PC-9 (cell line): ENCODE measurements at regions not wholly inside any gene's neighbourhood (a gene's known extent, or its start where the extent isn't known, plus 50 kb on each side); places are given as distances from the start of the nearest gene placed in this dataset.

Experiments
- BruUV-seq: library from RNA; stranded (reverse); fragments of 400-500 nt; replicated peaks from 2 replicates; lab custom pipeline; 2021; lab: Mats Ljungman, UMichigan
- CTCF ChIA-PET: fragments of 300-600 bp; sonication (Branson Sonifier 250); formaldehyde crosslinking; loops from one replicate; lab custom pipeline; 2022; ENCODE audit warnings: antibody characterized with exemption; lab: Charles Lee
- POLR2A ChIA-PET: fragments of 300-600 bp; sonication (Branson Sonifier 250); formaldehyde crosslinking; loops from one replicate; lab custom pipeline; 2022; ENCODE audit warnings: antibody characterized with exemption; ENCODE audit not compliant: unreplicated experiment; lab: Charles Lee
- DNase-seq, 2 experiments: peaks; one replicate each; pipeline versions ENCODE4 v3.0.0 to v3.0.0-alpha.2; 2015 to 2022; ENCODE audit warnings: mixed read lengths in 1 of 2
- H2AFZ ChIP-seq: fragments of 200-600 bp; sonication (generic); 2 replicates; pipeline ENCODE4 v1.8.1; 2017; ENCODE audit warnings: antibody characterized with exemption
- H3F3A ChIP-seq: fragments of 200-600 bp; sonication (generic); 2 replicates; pipeline ENCODE4 v1.8.1; 2017; ENCODE audit warnings: antibody characterized with exemption, mild to moderate bottlenecking, low read depth; ENCODE audit not compliant: insufficient read depth
- H3K27ac ChIP-seq: fragments of 200-600 bp; sonication (generic); 2 replicates; pipeline ENCODE4 v1.6.1; 2016; ENCODE audit warnings: mixed run types
- H3K27me3 ChIP-seq: fragments of 200-600 bp; sonication (generic); 2 replicates; pipeline ENCODE4 v1.6.1; 2016; ENCODE audit warnings: low read depth, mixed run types; ENCODE audit not compliant: insufficient read depth
- H3K36me3 ChIP-seq: fragments of 200-600 bp; sonication (generic); 2 replicates; pipeline ENCODE4 v1.6.1; 2016; ENCODE audit warnings: low read depth, mixed run types
- H3K4me1 ChIP-seq: fragments of 200-600 bp; sonication (generic); replicated peaks from 2 replicates; pipeline ENCODE4 v1.6.1; 2016; ENCODE audit warnings: mixed run types; ENCODE audit not compliant: insufficient read depth
- H3K4me2 ChIP-seq: fragments of 200-600 bp; sonication (generic); 2 replicates; pipeline ENCODE4 v1.6.1; 2017; ENCODE audit warnings: mixed run types
- H3K4me3 ChIP-seq: fragments of 200-600 bp; sonication (generic); 2 replicates; pipeline ENCODE4 v1.6.1; 2016; ENCODE audit warnings: mixed run types
- H3K79me2 ChIP-seq: fragments of 200-600 bp; sonication (generic); 2 replicates; pipeline ENCODE4 v1.6.1; 2017; ENCODE audit warnings: low read depth, mixed run types
- H3K9me2 ChIP-seq: fragments of 200-600 bp; sonication (generic); 2 replicates; pipeline ENCODE4 v1.8.1; 2017; ENCODE audit warnings: mild to moderate bottlenecking; ENCODE audit not compliant: insufficient read depth
- H3K9me3 ChIP-seq: fragments of 200-600 bp; sonication (generic); 2 replicates; pipeline ENCODE4 v1.8.1; 2016; ENCODE audit warnings: low read depth; ENCODE audit not compliant: insufficient read depth
- H4K20me1 ChIP-seq: fragments of 200-600 bp; sonication (generic); 2 replicates; pipeline ENCODE4 v1.8.1; 2017; ENCODE audit not compliant: insufficient read depth
- CTCF ChIP-seq: fragments of 200-600 bp; sonication (generic); conservative IDR thresholded peaks from 2 replicates; pipeline ENCODE4 v1.6.1; 2017; ENCODE audit warnings: mixed run types, antibody characterized with exemption, mild to moderate bottlenecking, moderate library complexity
- EZH2 ChIP-seq: fragments of 200-600 bp; sonication (generic); IDR thresholded peaks from 2 replicates; pipeline ENCODE4 v1.8.0; 2017; ENCODE audit warnings: antibody characterized with exemption, low read depth
- intact Hi-C: fragments of 100-400 bp; cut with micrococcal nuclease; formaldehyde crosslinking; loops from one replicate; pipeline ENCODE4 v1.10.0; 2022; ENCODE audit not compliant: unreplicated experiment

GRCh38 chr11:87897921-87898320 is 277.3 kb downstream of the RAB38 start:
- Histone ChIP-seq H4K20me1 (no peaks in the 10 kb centered on the region), H3K27me3 (peaks cover 14% of the 10 kb centered on the region), H3K27ac (no peak overlapping the region), H3K4me3 (no peak overlapping the region), H3F3A (no peaks in the 10 kb centered on the region), H2AFZ (no peak overlapping the region), H3K79me2 (no peaks in the 10 kb centered on the region), H3K4me2 (no peak overlapping the region), H3K9me2 (no peaks in the 10 kb centered on the region), H3K36me3 (no peaks in the 10 kb centered on the region), H3K9me3 (no peaks in the 10 kb centered on the region), H3K4me1 (no peaks in the 10 kb centered on the region)
- TF ChIP-seq EZH2 = no peak
- TF ChIP-seq CTCF = no peak
- DNase-seq = no peak
- ChIA-PET POLR2A (no interaction called here), CTCF (no interaction called here)
- intact Hi-C loops = no loop called here
- no TSS peak for BruUV-seq

- no peak overlapping the region for H3K4me3 ChIP-seq
- H3F3A ChIP-seq = no peaks in the 10 kb centered on the region
- H3K4me2 ChIP-seq = no peak overlapping the region
- ChIA-PET POLR2A (no interaction called here), CTCF (no interaction called here)
- intact Hi-C loops = no loop called here
- no peaks in the 10 kb centered on the region for H3K9me3 ChIP-seq
- peaks cover 14% of the 10 kb centered on the region for H3K27me3 ChIP-seq
- no peaks in the 10 kb centered on the region for H3K79me2 ChIP-seq
- H3K27ac ChIP-seq = no peak overlapping the region
- H3K4me1 ChIP-seq = no peaks in the 10 kb centered on the region
- H3K36me3 ChIP-seq = no peaks in the 10 kb centered on the region
- H2AFZ ChIP-seq = no peak overlapping the region
- no peaks in the 10 kb centered on the region for H3K9me2 ChIP-seq
- no peak for TF ChIP-seq EZH2
- TF ChIP-seq CTCF = no peak
- DNase-seq = no peak
- no TSS peak for BruUV-seq
- no peaks in the 10 kb centered on the region for H4K20me1 ChIP-seq
Observed at GRCh38 chr11:87897071-87897470, 278.2 kb downstream of the RAB38 start.

GRCh38 chr11:87894961-87895360 is 280.3 kb downstream of the RAB38 start:
- Histone ChIP-seq H3K9me3 (no peaks in the 10 kb centered on the region), H4K20me1 (no peaks in the 10 kb centered on the region), H3K36me3 (no peaks in the 10 kb centered on the region), H3K79me2 (no peaks in the 10 kb centered on the region), H3K4me2 (no peak overlapping the region), H3K27ac (no peak overlapping the region), H2AFZ (no peak overlapping the region), H3K9me2 (no peaks in the 10 kb centered on the region), H3K27me3 (peaks cover 14% of the 10 kb centered on the region), H3K4me1 (no peaks in the 10 kb centered on the region), H3K4me3 (no peak overlapping the region), H3F3A (no peaks in the 10 kb centered on the region)
- DNase-seq = no peak
- TF ChIP-seq CTCF = no peak
- TF ChIP-seq EZH2 = no peak
- ChIA-PET POLR2A (interaction anchor here (0.6 kb wide), 1 partner anchor 39 kb away, joined by 3 read pairs; no protein-coding TSS in a partner anchor), CTCF (no interaction called here)
- no TSS peak for BruUV-seq
- intact Hi-C loops = no loop called here
